ENCODE measurements at regions not wholly inside any gene's neighbourhood (a gene's known extent, or its start where the extent isn't known, plus 50 kb on each side); places are given as distances from the start of the nearest gene placed in this dataset.

DNA sequence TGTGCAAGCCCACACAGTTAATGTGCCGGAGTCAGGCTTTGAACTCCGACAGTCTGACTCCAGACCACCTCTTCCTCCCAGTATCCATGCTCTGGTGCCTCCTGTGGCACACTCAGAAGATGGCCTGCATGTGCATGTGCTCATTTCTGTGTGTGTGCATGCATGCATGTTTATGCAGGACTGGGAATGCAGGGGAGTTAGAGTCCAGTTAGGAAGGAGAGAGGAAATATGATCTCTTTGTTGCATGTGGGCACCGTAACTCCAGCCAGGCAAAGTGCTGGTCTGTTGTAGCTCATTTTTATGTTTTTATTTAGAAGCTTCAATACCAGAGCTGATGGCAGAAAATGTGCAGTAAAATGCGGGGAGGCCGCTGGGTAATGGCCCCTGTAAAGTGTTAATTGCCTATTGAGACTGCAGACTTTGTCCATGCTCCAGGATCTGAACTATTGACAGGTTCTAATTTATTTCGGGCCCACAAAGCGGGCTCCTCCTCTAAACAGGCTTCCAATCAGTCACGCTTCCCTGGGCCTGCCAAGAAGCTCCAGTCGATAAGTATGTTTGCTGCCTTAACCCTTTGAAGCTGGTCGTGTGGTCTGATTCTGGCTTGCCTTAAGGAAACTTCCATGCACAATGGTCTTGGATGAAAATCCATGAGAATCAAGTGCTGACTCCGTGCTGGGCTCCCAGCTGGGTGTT, 248.3 kb downstream of the DHX35 start:
- DNase-seq = no peak

DNA sequence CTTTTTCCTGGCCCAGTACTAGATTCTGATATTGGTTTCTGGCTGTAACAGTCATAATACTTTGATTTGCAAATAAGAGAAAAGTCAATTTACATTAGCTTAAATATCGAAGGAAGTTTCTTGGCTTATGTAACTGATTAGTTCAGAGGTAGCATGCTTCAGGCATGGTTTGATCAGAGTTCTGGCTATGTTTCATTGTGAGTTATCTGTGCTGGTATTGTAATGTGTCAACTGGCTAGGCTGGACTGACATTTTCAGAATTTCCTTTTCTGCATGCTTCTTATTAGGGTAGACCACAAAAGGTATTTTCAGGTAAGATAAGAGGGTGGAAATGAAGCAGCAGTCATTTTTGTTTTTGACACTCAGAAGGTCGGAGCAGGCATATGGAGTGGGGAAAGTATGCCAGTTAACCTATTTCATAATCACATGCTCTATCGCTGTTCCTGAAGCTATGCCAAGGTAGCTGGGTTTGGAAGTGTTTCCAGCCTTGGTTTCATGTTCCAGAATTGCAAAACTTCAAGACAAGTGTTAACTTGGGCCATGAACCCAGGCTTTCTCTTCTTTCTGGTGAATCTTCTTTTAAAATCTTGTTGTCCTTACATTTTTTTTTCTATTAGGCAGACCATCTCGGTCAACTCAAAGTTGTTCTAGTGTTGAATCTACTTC, 244.9 kb downstream of the DHX35 start:
- DNase-seq = no peak

DNA sequence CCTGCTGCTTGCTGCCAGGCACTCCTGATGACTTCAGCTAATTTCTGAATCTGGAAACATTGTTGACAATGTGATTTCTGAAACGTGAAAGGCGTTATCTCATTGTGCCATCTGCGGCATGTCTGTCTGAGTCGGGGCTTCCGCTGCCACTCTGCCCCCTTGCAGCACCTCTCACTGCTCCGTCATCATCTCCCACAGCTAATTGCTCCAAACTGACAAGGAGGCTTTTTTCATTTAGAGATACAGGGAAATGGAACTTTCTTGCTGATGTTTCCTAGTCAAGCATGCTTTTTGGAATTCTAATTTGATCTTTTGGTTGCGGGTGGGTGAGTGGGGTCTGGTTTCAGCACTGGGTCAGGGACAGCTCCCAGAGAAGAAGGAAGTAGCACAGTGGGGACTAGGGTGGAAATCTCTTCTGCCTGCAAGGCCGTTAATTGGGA, 233.5 kb downstream of the DHX35 start:
- DNase-seq = peak; percentile 45

DNA sequence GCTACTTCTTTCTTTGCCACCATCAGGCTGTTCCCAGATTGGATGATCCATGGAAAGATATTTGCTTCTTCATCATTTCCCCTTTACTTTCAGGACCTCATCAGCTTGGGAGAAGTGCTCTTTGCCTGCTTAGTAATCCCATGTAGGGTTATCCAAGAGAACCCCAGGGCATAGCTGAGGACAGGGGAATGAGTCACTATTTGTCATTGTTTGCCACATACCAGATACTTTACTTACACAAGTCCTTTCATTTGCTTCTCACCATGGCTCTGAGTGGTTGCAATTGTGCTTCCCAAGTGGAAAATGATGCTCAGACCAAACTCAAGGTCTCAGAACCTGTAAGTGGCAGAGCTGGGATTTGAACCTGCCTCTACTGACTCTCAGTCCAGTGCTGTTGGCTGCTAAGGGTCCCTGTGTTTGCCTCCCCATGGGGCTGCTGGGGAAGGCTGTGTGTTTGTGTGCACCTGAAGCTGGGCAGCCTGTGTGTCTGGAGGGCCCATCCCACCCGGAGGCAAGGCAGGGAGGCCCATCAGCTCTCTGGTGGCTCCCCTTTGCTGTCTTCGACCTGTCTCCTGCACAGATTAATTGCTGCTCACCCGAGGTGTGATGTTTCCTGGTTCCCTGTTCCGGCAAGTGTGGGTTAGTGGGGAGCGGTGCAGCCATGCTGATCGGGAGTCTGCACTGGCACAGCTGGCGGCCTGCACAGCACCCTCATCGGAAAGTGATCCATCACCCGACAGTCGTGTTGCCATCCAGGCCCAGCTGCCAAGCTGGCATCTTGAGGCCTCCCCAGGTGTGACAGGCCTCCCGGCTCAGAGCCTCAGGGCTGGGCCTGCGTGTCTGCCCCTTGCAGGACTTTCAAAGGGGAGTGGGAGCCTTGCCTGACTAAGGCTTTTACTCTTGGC, 228.8 kb downstream of the DHX35 start:
- DNase-seq = no peak

GRCh38 chr20:39188266-39188765, 226.2 kb downstream of the DHX35 start:
- no peak for DNase-seq

DNA sequence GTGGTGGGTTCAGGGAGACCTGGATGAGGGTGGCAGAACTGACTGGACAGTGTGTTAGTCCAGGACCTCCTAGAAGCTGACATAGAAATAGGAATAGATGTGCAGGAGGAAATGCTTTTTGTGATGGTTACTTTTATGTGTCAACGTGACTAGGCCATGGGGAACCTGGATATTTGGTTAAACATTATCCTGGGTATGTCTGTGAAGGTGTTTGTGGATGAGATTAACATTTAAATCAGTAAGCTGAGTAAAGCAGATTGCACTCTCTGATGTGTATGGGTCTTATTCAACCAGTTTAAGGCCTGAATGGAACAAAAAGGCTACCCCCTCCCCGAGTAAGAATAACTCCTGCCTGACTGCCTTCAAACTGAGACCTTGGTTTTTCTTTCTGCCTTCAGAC, 219.3 kb downstream of the DHX35 start:
- DNase-seq = no peak

- no peak for DNase-seq
Observed at GRCh38 chr20:39176457-39176856, 214.3 kb downstream of the DHX35 start.

- DNase-seq = no peak
Observed at GRCh38 chr20:39170896-39171463, 208.8 kb downstream of the DHX35 start.

DNA sequence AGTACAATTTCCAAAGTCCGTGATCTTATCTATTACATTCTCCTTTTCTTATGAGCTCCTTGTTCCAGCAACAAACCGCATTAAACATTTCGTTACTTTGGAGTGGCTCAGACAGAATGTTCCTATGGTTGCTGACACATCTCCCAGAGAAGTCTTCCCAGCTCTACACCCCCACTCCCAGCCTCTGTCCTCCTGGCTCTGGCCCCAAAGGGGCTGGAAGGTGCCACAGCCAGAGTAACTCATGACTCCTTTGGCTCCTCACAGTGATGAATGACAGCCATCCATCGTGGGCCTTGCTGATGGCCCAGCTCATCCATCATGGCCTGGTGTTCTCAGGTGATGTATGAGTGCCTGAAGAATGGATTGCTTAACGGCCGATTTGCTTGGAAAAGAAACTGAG, 203.0 kb downstream of the DHX35 start:
- no peak for DNase-seq

- DNase-seq = no peak
Observed at GRCh38 chr20:39164642-39165041, 202.5 kb downstream of the DHX35 start.

GRCh38 chr20:39163993-39164392, 201.8 kb downstream of the DHX35 start:
- DNase-seq = no peak

- no peak for DNase-seq
Observed at GRCh38 chr20:39161900-39162299, 199.8 kb downstream of the DHX35 start.

- DNase-seq = no peak
Observed at GRCh38 chr20:39155971-39156370, 193.8 kb downstream of the DHX35 start.

- DNase-seq = no peak
Observed at GRCh38 chr20:39152742-39153141, 190.6 kb downstream of the DHX35 start.

DNA sequence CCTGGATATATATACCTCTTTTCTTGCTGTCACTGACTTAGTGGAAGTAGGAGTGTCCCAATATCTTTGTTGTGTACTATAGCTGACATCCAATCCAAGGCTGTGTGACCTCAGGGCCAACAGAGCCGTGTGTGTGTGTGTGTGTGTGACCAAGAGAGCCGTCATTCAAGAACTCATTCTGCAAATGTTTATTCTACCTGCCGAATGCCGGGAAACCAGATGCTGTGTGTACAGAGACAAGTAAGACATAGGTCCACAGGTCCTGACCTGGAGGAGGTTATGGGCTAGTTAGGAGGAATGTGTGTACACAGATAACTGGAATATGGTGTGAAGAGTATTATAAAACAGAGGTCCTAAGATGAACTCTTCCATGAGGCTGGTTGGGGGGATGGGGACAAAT, 190.0 kb downstream of the DHX35 start:
- DNase-seq = no peak

- no peak for DNase-seq
Observed at GRCh38 chr20:39150501-39150900, 188.4 kb downstream of the DHX35 start.

- DNase-seq = no peak
Observed at GRCh38 chr20:39146394-39146793, 184.2 kb downstream of the DHX35 start.

- no peak for DNase-seq
Observed at GRCh38 chr20:39145921-39146320, 183.8 kb downstream of the DHX35 start.

- DNase-seq = no peak
Observed at GRCh38 chr20:39144757-39145156, 182.6 kb downstream of the DHX35 start.

DNA sequence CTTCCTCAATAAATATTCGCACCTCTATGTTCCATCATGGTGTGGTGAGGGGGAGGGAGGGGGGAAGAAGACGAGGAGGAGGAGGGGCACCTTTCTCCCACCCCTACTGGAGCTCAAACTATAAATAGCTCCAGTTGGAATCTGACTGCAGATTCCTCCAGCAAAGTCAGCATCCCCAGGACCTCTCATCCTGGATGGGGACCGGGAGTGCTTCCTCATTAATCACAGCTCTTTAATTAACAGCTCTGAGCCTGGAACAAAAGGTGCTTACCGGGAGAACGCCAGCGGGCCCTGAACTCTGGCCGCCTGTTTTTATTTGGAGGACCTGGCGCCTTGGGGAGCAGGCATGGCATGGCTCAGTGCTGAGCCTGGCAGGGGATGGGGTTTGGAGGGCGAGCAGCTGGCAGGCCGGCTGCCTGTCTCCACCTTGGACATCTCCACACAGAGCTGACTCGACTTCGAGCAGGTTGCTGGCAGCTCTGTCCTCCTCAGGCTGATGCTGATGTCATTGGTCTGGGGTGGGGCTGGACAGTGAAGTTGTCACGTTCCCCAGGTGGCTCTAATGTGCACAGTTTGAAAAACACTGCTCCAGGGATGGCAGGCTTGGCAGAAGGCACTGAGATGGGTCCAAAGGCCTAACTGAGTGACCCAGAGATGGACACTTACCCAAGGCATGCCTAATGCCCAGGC, 180.4 kb downstream of the DHX35 start:
- DNase-seq = no peak

DNA sequence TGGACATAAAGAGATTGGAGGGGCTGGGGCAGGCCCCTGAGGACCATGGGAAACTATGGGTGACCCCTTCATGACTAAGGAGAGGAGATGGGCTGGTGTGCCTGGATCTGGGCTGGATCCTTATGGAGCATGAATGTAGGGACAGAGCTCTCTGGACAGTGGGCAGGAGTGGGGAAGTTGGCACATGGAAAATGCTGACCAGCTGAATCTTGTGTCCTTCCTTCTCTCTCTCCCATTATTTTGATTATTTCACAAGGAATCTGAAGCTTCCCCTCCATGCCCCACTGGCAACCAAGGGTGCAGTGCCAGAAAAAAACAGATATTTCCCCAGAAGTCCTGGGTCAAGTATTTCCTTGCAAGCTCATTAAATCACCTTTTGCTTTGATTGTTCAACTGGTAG, 175.2 kb downstream of the DHX35 start:
- DNase-seq = no peak

GRCh38 chr20:39136798-39137197, 174.7 kb downstream of the DHX35 start:
- DNase-seq = no peak
